ENCODE measurements at regions not wholly inside any gene's neighbourhood (a gene's known extent, or its start where the extent isn't known, plus 50 kb on each side); places are given as distances from the start of the nearest gene placed in this dataset.
"Not testable (repeated sequence)": the region's sequence is repeated elsewhere in the genome, so short reads cannot be mapped to it uniquely, and the experiment has no call there.

DNA sequence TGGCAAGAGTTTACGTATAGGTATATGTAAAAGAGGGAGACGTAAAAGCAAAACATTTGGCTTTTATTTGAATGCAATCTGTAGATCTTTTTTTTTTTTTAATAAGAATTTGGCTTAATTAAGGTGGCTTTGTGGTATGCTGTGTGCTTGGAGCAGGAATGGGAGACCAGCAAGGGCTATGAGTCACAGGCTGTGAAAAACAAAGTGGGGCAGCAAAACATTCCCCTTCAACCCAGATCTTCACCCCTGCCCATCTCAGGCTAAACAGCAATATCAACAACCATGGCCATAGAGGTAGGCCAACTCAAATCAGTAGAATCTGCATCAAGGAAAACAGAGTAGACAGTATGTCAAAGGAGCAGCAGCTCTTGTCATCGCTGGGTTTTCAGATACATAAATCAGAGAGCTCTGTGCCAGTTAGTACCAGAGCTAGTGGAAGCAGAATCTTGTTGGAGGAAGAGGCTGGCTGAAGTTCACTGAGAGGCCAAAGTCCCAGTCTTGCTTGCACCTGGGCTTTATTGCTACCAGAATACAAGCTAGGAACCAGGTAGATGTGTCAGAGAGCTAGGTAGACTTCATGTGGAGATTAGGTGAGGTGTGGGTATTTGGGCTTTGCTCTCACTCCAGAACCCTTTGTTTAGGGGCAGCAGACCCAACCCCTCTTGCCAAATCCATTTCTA is 191.5 kb upstream of the FANCL start:
- intact Hi-C loops (cut with micrococcal nuclease): no loop called here

- intact Hi-C loops (cut with micrococcal nuclease): no loop called here
These were observed 188.1 kb upstream of the FANCL start for GRCh38 chr2:58429014-58429875.

DNA sequence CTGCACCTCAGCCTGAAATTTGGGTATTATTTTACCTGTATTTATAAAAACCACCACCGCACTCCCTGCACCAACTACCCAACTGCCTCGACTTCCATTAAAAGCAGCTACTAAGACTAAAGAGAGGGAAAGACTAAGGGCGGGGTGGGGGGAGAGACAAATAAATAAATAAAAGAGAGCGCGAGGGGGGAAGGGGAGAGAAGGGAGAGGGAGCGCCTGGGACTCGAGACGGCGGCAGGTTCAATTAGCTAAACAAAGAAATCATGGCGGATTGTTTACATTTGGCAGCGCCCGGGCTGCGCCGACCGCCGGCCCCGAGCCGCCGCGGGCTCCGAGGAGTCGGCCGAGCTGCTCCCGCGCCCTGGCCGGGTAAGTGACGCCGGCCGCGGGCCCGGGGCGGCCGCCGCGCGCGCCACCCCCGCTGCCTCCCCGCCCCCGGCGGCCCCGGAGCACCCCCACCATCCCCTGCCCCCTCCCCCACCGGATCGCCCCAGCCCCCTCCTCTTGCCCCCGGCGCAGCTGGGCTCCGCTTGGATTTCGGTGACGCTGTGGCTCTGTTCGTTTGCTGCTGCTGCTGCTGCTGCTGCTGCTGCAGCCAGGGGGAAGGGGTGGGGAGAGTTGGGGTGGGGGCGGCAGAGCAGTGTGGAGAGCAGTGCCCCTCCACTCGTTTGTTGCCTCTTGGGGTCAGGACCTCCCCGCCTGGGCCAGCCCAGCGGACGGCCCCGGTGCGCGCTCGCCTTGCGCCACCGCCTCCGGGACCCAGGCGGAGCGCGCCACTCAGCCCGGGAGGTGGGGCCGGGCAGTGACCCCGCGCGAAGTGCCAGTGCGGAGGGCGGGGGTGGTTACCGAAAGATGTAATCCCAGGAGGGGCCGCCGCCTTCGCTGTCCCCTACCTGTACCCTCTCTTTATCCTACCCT is 187.2 kb upstream of the FANCL start:
- intact Hi-C loops (cut with micrococcal nuclease): no loop called here

- intact Hi-C loops (cut with micrococcal nuclease): no loop called here
These were observed 186.5 kb upstream of the FANCL start for GRCh38 chr2:58427572-58428095.

DNA sequence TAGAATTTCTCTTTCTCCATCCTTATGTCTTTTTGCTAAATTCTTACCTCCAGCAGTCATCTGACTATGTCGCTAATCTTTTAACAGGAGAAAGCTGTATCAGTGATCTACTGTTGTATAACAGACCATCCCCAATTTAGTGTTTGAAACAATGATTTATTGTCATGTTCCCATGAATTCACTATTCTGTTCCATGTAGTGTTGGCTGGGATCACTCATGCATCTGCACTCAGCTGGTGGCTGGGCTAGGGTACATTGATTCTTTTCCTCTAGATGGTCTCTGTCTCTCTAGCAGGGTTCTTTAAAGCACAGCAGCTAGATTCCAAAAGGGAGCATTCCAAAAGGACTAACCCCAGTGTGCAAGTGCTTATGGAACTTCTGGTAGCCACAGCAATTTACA is 184.2 kb upstream of the FANCL start:
- intact Hi-C loops (cut with micrococcal nuclease): no loop called here

DNA sequence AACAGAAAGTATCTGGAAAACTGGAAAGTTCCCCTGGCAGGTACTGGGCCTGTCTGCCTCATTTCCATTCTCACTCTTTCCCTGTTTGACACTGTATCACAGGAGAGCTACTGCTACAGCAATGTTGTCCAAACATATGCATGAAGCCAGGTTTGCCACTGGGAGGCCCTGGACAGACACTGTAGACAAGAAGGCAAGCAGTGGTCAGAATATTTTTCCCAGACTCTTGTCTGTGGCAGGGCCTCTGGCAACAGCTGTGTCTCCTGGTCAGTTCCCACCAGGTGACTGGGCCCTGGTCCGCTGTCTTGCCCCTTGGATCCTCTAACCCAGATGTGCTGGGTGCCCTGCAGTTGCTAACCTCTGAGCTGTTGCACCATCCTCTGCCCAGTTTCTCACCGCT is 178.9 kb upstream of the FANCL start:
- intact Hi-C loops (cut with micrococcal nuclease): no loop called here

DNA sequence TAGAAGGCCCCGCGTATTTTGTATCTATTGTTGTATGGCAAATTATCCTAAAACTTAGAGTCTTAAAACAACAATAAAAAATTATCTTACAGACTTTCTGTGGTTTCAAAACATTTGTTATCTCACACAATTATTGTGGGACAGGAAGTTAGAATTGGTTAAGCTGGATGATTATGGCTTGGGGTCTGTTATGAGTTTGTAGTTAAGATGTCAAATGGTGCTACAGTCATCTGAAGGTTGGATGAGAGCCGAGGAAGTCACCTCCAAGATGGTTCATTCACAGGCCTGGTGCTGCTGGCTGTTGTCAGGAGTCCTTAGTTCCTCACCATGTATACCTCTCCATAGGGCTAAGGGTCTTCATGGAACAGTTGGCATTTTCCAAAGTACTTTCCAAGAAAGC is 175.6 kb upstream of the FANCL start:
- intact Hi-C loops (cut with micrococcal nuclease): no loop called here

- intact Hi-C loops (cut with micrococcal nuclease): no loop called here
These were observed 173.4 kb upstream of the FANCL start for GRCh38 chr2:58414506-58414905.

DNA sequence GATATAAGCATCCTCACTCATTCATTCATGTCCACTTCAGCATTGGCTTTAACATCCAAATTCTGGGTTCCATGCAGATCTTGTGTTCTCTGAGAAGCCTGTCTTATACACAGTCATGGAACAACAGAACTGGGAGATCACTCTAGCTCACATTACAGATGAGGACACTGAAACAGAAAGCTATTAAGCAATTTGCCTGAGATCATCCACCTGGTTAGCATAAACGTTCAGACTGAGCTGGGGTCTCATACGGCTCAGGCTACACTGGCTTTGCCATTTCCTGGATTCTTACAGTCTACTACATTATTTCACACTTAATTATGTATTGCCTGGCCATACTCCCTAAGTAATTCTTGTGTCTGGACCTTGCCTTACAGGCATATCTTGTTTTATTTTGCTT is 169.4 kb upstream of the FANCL start:
- intact Hi-C loops (cut with micrococcal nuclease): no loop called here

DNA sequence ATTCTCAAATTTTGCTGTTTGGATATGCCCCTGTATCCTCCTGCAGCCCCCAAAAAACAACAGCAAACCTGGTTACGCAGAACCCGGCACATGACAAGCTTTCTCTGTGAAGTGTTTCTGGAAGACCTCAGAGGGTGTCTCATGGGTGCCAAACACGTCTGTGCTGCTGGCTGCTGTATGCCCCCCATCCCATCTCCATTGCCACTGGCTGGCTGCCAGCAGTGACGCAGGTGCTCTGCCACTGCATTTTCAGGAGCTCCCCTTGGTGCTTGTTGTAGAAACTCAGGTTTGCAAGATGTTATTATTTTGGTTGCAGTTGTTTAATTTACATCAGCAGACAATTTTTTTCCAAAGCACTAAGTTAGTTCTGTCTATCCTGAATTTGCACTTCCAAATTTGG is 166.4 kb upstream of the FANCL start:
- intact Hi-C loops (cut with micrococcal nuclease): no loop called here

- intact Hi-C loops (cut with micrococcal nuclease): no loop called here
These were observed 164.2 kb upstream of the FANCL start for GRCh38 chr2:58405341-58405740.

GRCh38 chr2:58401936-58402335 is 160.8 kb upstream of the FANCL start:
- intact Hi-C loops (cut with micrococcal nuclease): no loop called here

DNA sequence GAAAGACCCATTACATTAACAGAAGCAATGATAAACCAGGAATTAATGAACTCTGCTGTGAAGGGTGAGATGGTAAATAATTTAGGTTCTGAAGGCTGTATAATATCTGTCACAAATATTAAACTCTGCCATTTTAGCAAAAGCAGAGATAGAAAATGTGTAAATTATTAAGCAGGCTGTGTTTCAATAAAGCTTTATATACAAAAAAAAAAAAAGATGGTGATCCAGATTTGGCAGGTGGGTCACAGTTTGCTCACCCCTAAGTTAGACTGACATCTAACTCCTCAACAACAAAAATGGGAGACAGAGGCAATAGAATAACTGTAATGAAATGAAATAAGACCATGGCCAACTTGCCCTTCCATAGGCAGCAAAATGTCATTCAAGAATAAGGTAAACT is 157.3 kb upstream of the FANCL start:
- intact Hi-C loops (cut with micrococcal nuclease): no loop called here

GRCh38 chr2:58387701-58388100 is 146.6 kb upstream of the FANCL start:
- intact Hi-C loops (cut with micrococcal nuclease): no loop called here

GRCh38 chr2:58386904-58387303 is 145.8 kb upstream of the FANCL start:
- intact Hi-C loops (cut with micrococcal nuclease): not testable (repeated sequence)

DNA sequence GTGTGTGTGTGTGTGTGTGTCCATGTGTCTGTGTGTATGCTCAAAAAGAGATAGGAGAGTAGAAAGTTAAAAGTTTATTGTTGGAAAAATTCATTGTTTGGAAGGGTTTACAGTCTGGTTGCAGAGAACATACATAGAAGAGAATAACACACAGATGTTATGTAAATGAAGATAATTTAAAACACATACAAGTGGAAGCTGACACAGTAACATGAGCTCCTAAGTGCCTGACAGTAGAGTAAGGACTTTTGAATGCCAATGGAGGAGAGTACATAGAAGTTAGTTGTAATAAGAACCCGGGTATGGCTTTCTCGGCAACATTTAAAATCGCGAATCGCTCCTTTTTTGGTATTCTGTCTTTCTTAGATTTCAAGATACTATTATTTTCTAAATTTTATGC is 137.0 kb upstream of the FANCL start:
- intact Hi-C loops (cut with micrococcal nuclease): no loop called here

- intact Hi-C loops (cut with micrococcal nuclease): no loop called here
These were observed 136.1 kb upstream of the FANCL start for GRCh38 chr2:58377181-58377580.

DNA sequence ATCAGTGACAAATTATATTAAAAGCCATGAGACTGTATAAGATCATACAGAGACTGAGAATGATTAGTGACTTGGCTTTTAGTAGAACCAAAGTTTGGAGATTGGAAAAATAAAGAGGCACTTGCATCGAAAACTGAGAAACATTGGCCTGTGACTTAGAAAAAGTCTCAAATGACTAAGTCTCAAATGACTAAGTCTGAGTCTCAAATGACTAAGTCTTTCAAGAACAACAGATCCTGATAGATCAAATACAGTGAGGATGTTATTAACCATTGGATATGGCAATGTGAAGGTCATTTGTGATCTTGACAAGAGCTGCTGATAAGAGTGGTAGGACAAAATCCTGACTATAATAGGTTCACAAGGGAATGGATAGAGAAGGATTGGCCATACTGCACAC is 135.5 kb upstream of the FANCL start:
- intact Hi-C loops (cut with micrococcal nuclease): no loop called here

DNA sequence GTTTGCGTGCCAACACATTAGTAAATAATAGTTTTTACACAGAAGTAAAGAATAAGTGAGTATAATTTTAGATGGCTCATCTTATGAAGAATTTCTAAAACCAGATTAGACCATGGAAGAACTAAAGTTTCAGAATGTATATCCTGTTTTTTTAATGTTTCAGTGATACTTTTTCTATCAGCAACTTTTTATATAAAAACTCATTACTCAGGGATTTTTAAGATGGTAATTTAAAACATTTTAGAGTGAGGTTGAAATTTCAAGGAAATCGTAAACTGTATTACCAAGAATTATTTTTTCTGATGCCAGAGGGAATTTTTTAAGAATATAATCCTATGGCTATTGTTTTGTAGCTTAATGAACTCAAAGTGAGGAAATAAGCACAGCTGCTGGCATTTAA is 128.5 kb upstream of the FANCL start:
- intact Hi-C loops (cut with micrococcal nuclease): no loop called here

GRCh38 chr2:58364098-58364497 is 123.0 kb upstream of the FANCL start:
- intact Hi-C loops (cut with micrococcal nuclease): no loop called here

DNA sequence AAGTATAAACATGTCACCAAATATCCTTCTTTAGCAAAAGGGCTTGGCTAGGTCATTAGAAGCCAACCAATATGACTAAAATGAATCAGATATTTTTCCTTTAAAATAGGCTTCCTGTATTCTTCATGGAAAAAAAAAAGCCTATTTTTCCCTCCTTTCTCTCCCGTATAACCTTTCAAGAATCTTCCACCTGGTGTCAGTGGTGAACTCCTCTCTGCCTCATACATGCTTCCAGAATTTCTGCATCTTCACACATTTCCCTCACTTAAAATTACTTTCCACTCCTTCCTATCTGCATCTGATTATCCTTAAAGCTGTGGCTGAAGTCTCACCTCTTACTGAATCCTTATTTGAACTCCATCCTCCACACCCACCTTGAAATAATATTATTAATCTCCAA is 116.9 kb upstream of the FANCL start:
- intact Hi-C loops (cut with micrococcal nuclease): no loop called here

- intact Hi-C loops (cut with micrococcal nuclease): no loop called here
These were observed 116.4 kb upstream of the FANCL start for GRCh38 chr2:58357521-58357920.
